AG04449 (cell line): ENCODE measurements at regions not wholly inside any gene's neighbourhood (a gene's known extent, or its start where the extent isn't known, plus 50 kb on each side); places are given as distances from the start of the nearest gene placed in this dataset.

Experiments
- CTCF ChIA-PET: fragments of 350-600 bp; formaldehyde crosslinking; extraction: SDS; loops from one replicate; lab custom pipeline; 2021; ENCODE audit warnings: antibody characterized with exemption; lab: Yijun Ruan, JAX
- POLR2A ChIA-PET: fragments of 400-600, 350-600 bp; formaldehyde crosslinking; extraction: SDS; loops from one replicate; lab custom pipeline; 2020; ENCODE audit warnings: antibody characterized with exemption, inconsistent platforms; lab: Yijun Ruan, JAX
- DNase-seq: peaks from one replicate; pipeline ENCODE4 v3.0.0-alpha.2; 2010; ENCODE audit warnings: low read depth, low spot score
- H3K4me3 ChIP-seq: 2 replicates; pipeline ENCODE4 v1.5.1; 2011; ENCODE audit warnings: low read depth, mild to moderate bottlenecking, control low read depth, low read length
- TF ChIP-seq, protein P1 (sequence below): IDR thresholded peaks from one replicate; pipeline ENCODE4 v1.5.1; 2011; ENCODE audit warnings: mild to moderate bottlenecking, moderate library complexity, low read length, control low read depth, inconsistent platforms; ENCODE audit not compliant: insufficient read depth; ENCODE audit errors: missing control alignments

DNA sequence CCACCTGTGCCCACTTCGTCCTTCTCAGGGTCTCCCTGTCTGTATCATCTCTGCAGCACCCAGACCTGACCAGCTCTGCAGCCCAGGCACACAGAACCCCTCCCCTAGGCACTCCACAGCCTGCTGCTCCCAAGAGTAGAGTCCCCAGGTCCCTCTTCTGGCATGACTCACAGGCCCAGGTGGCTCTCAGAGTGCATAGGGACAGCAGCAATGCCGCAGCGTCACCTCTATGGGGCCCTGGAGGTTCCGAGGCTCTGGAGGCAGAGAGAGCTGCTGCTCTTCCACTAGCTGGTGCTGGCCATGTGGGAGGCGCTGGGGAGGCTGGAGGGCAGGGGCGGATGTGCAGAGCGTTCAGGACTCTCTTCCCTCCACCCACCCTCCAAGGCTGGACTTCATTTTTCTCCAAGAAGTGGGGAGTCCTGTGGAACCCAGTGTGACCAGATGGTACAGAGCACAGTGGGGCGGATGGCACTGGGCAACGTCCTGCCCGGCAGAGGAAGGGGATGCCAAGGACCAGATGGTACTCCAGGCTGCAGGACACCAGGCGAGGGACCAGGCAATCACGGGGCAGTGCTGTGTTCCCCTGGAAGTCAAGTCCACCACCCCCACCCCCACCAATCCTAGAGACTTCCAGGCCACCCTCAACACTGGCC is 151.7 kb downstream of the RBFOX3 start:
- TF ChIP-seq, protein P1, sequence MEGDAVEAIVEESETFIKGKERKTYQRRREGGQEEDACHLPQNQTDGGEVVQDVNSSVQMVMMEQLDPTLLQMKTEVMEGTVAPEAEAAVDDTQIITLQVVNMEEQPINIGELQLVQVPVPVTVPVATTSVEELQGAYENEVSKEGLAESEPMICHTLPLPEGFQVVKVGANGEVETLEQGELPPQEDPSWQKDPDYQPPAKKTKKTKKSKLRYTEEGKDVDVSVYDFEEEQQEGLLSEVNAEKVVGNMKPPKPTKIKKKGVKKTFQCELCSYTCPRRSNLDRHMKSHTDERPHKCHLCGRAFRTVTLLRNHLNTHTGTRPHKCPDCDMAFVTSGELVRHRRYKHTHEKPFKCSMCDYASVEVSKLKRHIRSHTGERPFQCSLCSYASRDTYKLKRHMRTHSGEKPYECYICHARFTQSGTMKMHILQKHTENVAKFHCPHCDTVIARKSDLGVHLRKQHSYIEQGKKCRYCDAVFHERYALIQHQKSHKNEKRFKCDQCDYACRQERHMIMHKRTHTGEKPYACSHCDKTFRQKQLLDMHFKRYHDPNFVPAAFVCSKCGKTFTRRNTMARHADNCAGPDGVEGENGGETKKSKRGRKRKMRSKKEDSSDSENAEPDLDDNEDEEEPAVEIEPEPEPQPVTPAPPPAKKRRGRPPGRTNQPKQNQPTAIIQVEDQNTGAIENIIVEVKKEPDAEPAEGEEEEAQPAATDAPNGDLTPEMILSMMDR = no peak
- CTCF ChIA-PET = no interaction called here
- POLR2A ChIA-PET = no interaction called here
- no peak for DNase-seq
- no peak overlapping the region for H3K4me3 ChIP-seq

DNA sequence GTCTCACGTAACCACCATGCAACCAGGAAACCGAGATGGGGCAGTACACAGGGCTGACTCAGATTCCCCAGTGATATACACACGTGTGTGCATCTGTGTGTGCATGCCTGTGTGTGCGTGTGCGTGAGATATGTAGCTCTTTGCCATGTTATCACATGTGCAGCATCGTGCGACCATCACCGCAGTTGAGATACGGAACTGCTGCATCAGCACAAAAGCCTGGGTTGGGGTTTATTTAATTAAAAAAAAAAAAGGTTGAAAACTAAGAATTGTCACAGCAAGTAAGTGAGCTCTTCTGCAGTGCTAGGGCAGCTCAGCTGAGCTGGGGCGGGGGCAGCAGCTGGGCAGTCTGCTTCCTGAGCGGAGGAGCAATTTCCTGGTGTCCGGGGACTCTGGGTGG is 152.5 kb downstream of the RBFOX3 start:
- ChIA-PET POLR2A (no interaction called here), CTCF (no interaction called here)
- no peak overlapping the region for H3K4me3 ChIP-seq
- TF ChIP-seq, protein P1 = no peak
- no peak for DNase-seq

DNA sequence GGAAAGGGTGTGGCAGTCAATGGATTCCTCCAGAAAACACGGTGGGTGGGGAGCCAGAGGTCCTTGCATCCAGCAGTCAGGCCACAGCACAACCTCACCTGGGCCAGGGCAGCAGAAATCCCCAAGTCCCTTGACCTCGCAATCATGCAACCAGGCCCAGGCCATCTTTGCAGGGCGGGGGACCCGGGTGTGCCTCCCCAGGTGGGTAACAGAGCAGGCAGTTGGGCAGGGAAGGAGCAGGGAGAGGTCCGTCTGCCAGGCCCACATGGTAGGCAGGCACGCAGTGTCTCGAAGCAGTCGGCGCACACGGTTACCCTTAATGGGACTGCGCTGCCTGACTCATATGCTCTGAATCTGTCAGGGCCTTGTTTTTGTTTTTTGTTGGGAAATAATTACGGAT is 153.0 kb downstream of the RBFOX3 start:
- no peak overlapping the region for H3K4me3 ChIP-seq
- TF ChIP-seq, protein P1 = no peak
- POLR2A ChIA-PET = no interaction called here
- DNase-seq = no peak
- CTCF ChIA-PET = no interaction called here

DNA sequence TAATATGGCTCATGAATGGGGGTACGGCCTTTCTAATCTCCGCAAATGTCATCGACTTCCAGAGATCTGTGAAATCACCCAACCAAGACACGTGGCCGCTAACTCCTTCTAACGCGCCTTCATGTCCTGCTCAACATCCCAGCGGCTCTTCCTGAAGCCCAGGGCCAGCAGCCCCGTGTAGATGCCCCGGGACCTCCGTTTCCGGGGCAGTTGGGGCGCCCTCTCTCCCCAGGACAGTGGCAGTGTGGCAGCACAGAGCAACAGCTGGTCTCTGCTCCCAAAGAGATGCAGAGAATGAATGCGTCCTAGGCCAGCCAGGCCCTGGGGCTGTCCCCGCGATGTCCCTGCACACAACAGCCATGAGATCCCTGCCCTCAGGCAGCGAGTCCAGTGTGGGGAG is 153.5 kb downstream of the RBFOX3 start:
- POLR2A ChIA-PET = no interaction called here
- CTCF ChIA-PET = no interaction called here
- no peak for DNase-seq
- no peak overlapping the region for H3K4me3 ChIP-seq
- TF ChIP-seq, protein P1 = no peak

DNA sequence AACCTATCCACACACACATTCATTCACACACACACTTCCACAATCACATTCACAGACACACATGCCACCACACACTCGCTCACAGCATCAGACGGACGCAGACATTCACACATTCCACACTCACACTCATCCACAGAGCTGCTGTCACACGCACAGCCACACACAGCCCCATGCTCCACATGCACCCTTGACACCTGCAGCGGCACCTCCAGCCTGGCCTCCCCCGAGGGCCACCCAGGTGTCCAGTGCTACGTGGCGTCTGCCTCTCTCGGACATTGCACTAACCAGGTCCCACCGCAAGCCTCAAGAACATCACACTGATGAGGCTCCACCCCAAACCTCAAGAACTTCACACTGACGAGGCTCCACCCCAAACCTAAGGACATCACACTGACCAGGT is 155.2 kb downstream of the RBFOX3 start:
- CTCF ChIA-PET = no interaction called here
- POLR2A ChIA-PET = no interaction called here

DNA sequence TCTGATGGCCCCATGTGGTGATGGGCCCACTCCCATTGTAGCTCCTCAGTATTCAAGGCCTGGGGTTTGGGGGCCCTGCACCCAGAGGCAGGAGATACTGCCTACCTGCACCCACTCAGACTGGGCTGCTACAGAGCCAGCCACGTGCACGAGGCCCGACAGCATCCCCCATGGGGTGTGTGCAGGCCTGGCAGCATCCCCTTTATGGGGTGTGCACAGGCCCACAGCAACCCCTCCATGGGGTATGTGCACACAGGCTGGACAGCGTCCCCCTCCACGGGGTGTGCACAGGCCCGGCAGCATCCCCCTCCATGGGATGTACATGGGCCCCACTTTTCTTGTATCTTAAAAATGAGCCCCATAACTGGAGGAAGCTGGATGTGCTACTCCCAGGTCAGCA is 156.0 kb downstream of the RBFOX3 start:
- DNase-seq = no peak
- no peak overlapping the region for H3K4me3 ChIP-seq
- ChIA-PET POLR2A (no interaction called here), CTCF (no interaction called here)
- TF ChIP-seq, protein P1 = no peak

More for the DNA sequence above, 155.2 kb downstream of the RBFOX3 start:
- no peak overlapping the region for H3K4me3 ChIP-seq
- DNase-seq = no peak
- TF ChIP-seq, protein P1 = no peak
